ENCODE measurements at regions not wholly inside any gene's neighbourhood (a gene's known extent, or its start where the extent isn't known, plus 50 kb on each side); places are given as distances from the start of the nearest gene placed in this dataset.

DNA sequence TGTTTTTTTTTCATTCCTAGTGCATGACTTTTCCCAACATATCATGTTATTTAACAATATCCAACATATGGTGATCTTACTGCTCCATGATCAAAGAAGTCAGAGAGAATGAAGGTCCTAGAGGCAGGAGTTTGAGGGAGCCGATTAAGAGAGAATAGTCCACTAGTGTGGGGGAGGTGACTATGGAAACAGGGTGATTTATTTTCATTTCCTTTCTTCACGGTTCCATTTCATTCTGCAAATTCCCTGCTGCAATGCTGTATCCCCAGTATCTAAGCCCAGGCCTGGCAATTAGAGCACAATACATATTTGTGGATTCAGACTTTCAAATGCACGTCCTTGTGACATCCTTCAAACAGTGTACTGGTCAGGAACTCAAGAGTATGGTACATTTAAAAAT is 91.4 kb downstream of the CD83 start:
- Histone ChIP-seq H3K4me1 (peaks cover 11% of the 10 kb centered on the region), H3K4me3 (no peak overlapping the region), H3K36me3 (ENCODE audit: insufficient read depth in 1 of 2, low read depth in 1 of 2) (no peaks in the 10 kb centered on the region), H3K27ac (no peak overlapping the region), H3K9me3 (no peaks in the 10 kb centered on the region), H3K27me3 (ENCODE audit: insufficient read depth in 3 of 3, low read length in 2 of 3) (no peaks in the 10 kb centered on the region)
- 68 to 72% (median 69%) methylated on average over 3 of the region's 3 CpGs for WGBS, 3 donors
- DNase-seq = no peak
- intact Hi-C loops (cut with DNase I) = no loop called here
- TF ChIP-seq, protein P1, sequence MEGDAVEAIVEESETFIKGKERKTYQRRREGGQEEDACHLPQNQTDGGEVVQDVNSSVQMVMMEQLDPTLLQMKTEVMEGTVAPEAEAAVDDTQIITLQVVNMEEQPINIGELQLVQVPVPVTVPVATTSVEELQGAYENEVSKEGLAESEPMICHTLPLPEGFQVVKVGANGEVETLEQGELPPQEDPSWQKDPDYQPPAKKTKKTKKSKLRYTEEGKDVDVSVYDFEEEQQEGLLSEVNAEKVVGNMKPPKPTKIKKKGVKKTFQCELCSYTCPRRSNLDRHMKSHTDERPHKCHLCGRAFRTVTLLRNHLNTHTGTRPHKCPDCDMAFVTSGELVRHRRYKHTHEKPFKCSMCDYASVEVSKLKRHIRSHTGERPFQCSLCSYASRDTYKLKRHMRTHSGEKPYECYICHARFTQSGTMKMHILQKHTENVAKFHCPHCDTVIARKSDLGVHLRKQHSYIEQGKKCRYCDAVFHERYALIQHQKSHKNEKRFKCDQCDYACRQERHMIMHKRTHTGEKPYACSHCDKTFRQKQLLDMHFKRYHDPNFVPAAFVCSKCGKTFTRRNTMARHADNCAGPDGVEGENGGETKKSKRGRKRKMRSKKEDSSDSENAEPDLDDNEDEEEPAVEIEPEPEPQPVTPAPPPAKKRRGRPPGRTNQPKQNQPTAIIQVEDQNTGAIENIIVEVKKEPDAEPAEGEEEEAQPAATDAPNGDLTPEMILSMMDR (IDR thresholded peaks at IDR 0.05) = no peak
- ATAC-seq = no peak

DNA sequence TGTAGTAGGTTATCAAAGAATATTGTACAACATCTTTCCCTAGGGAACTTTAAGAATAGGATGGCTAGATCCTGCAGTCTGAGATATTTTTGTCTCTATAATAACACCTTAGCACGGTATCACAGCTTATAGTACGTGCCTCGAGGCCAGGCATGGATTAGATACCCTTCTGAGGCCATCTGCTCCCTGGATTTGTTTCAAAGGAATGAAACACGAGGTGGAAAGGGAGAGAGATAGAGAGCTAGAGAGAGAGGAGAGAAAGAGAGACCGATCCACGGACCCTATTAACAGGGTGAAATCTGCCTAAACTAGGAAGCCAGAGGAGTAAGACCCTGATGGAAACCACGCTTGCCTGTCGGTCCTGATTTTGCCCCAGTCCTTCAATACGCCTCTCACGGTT is 92.5 kb downstream of the CD83 start:
- no peaks in the 10 kb centered on the region for H3K27me3 ChIP-seq (ENCODE audit: insufficient read depth in 3 of 3, low read length in 2 of 3)
- no peaks in the 10 kb centered on the region for H3K9me3 ChIP-seq
- peak in 2 of 4 donors; percentile 7 to 38 for ATAC-seq
- TF ChIP-seq, protein P1 (IDR thresholded peaks at IDR 0.05) = no peak
- no peak for DNase-seq
- H3K27ac ChIP-seq = peak overlapping the region; percentile 89
- 38 to 54% (median 43%) methylated on average over 10 of the region's 10 CpGs for WGBS, 3 donors
- H3K36me3 ChIP-seq (ENCODE audit: insufficient read depth in 1 of 2, low read depth in 1 of 2) = no peaks in the 10 kb centered on the region
- intact Hi-C loops (cut with DNase I) = loop anchor here (2.0 to 10.0 kb wide), 6 partner anchors 655 to 1415 kb away; partner anchors contain the start of gene JARID2 (in 1 of the 2)
- H3K4me3 ChIP-seq = peak overlapping the region; percentile 82
- H3K4me1 ChIP-seq = peaks cover 11% of the 10 kb centered on the region

DNA sequence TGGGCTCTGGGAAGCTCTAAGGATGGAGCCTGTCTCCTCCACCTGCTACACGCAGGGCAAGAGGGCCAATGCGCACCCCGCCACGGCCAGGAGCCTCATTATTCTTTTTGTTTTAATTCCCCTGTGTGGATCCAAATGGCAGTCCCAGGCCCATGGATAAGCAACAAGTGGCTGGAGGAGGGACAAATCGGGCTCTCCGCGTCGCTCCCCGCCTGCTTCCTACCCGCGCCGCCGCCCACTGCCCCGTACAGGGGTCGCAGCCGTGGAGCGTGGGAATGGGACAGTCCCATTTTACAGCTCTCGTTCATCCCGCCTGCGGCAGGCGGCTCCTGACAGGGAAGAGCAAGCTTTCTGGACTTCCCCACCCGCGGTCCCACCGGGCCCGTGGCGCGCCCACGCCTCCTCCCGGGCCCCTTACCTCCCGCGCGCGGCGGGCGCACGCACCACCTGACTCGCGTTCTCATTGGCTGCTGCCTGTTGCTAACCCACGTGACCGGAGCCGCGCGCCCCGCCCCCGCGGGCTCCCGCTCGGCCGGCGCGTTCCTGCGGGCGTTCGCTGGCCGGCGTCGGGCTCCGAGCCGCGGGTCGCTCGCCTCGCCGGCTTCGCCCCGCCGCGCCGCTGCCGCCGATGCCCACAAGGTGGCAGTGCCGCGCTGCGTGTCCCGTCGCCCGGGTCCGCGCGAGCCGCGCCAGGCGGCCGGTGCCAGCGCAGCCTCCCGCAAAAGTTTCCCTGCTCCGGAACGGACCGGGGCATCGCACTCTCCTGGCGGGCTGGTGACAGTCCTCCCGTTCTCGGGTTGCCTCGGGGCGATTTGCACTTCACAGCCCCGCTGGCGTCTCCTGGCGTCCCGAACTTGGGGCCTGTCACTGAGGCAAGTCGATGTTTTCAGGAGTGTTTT is 93.3 kb downstream of the CD83 start:
- Histone ChIP-seq H3K4me3 (peak overlapping the region; percentile 82), H3K27me3 (ENCODE audit: insufficient read depth in 3 of 3, low read length in 2 of 3) (no peaks in the 10 kb centered on the region), H3K4me1 (peaks cover 11% of the 10 kb centered on the region), H3K9me3 (no peaks in the 10 kb centered on the region), H3K27ac (peak overlapping the region; percentile 89), H3K36me3 (ENCODE audit: insufficient read depth in 1 of 2, low read depth in 1 of 2) (no peaks in the 10 kb centered on the region)
- TF ChIP-seq, protein P1 (IDR thresholded peaks at IDR 0.05) = peak; percentile 93
- ATAC-seq (peak; percentile 95 to 97 (median 96)), DNase-seq (peak; percentile 95 to 96)
- intact Hi-C loops (cut with DNase I) = loop anchor here (2.0 to 10.0 kb wide), 6 partner anchors 654 to 1414 kb away; partner anchors contain the start of gene JARID2 (in 1 of the 2)
- WGBS, 3 donors = 0 to 1% (median 1%) methylated on average over 82 to 100 of the region's 100 CpGs

DNA sequence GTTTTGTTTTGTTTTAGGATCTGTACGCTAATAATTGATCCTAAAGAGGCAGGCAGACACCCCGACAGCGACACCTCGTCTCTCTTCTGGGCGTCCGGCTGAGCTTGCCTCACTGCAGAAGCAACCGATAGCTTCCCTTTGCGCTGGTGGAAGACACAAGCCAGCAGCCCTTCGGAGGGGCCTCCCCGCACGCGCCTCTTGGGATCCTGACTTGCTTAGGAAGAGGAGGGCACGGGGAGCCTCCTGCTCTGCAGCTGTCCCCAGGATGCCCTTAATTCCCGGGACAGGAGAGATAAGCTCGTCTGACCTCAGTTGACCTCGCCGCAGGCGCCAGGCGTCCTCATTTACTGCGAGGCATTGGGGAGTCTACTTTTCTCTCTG is 94.0 kb downstream of the CD83 start:
- Histone ChIP-seq H3K4me1 (peaks cover 11% of the 10 kb centered on the region), H3K36me3 (ENCODE audit: insufficient read depth in 1 of 2, low read depth in 1 of 2) (no peaks in the 10 kb centered on the region), H3K9me3 (no peaks in the 10 kb centered on the region), H3K27me3 (ENCODE audit: insufficient read depth in 3 of 3, low read length in 2 of 3) (no peaks in the 10 kb centered on the region), H3K4me3 (peak overlapping the region; percentile 82), H3K27ac (peak overlapping the region; percentile 67)
- DNase-seq (peak; percentile 36 to 65), ATAC-seq (peak; percentile 6 to 39 (median 18))
- TF ChIP-seq, protein P1 (IDR thresholded peaks at IDR 0.05) = no peak
- WGBS, 3 donors = 1 to 7% (median 4%) methylated on average over 19 to 20 of the region's 20 CpGs
- intact Hi-C loops (cut with DNase I) = loop anchor here (2.0 to 10.0 kb wide), 6 partner anchors 653 to 1413 kb away; partner anchors contain the start of gene JARID2 (in 1 of the 2)
